Amniotic epithelial cell (primary cell): ENCODE measurements at regions not wholly inside any gene's neighbourhood (a gene's known extent, or its start where the extent isn't known, plus 50 kb on each side); places are given as distances from the start of the nearest gene placed in this dataset.
A peak's percentile ranks its signal among the peaks of the same experiment; 100 is the strongest.

Source experiments
- DNase-seq: peaks from one replicate; pipeline ENCODE4 v3.0.0-alpha.2; 2010; ENCODE audit warnings: low read depth

DNA sequence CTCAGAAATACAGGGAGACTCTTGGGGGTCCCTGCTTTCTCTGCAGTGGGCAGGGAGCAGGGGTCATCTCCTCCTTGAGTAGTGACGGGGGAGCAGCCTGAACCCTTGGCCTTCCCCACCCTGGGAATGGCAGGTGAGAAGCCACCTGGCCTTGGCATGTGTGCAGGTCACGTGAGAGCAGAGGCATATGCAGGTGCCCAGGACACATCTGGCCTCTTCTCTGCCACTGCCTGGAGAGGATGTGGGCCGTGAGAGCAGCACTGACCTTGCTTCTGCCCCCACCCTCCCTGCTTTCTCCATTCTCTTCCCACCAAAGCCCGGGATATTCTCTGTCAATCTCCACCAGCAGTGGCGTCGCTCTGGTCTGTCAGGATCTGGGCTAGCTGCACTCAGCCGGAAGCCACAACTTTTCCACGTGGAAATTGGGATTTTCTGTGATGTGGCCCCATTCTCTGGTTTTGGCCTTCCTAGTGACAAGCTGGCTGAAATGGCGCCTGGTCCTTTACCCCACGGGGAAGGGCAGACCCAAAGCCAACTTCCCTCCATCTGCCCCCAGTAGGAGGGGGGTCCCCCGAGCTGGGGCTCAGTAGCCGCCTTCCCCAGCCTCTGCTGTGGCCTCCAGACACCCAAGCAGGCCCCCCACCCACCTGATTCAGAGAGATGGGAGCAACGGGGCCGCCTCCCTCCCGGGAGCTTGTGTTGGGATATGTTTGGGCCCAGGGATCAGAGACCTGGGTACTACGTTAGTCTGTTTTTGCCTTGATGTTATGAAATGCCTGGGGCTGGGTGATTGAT is 70.4 kb upstream of the FCN1 start:
- no peak for DNase-seq

DNA sequence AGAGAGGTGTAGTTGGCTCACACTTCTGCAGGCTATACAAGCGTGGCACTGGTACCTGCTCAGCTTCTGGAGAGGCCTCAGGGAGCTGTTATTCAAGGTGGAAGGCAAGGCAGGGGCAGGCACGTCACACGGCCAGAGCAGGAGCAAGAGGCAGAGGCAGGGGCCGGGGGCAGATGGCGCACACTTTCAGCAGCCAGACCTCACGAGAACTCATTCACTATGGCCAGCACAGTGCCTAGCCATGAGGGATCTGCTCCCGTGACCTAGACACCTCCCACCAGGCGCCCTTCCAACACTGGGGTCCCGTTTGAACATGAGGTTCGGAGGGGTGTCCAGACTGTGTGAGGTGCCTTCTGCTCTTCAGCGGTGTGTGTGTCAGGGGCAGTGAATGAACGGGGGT is 71.0 kb upstream of the FCN1 start:
- no peak for DNase-seq

DNA sequence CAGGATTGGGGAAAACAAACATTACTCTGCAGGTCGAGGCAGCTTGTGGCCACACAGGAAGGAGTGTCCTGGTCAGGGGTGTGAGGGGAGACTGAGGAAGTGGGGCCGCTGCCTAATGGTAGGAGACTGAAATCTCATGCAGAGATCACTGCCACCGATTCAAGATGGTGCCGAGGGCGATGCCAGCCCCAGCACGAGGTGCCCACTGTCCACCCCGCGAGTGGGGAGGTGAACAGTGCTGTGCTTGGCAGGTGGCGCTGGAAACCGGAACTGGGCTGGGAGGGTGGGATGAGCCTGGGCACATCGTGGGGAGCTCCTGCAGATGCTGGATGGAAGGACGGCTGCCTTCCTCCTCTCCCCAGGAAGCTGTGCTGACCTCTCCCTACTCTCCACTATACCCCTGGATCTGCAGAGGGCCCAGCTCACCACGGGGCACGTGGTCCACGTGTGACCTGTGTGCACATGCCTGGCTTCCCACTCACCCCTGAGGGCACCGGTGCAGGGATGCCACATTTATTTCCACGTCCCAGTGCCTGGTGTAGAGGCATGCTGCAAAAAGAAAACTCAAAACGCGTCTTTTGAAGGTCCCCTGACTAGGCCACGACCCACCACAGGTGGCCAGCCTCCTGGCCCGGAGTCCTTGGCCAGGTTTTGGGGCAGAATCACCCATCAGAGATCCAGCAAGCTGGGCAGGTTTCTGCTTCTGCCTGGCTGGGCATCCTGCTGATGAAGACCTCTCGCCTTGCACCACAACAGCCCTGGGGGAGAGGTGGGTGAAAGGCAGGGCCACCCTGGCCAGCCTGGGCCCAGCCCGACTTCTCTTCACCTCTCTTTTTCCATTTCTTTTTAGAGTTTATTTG is 71.7 kb upstream of the FCN1 start:
- no peak for DNase-seq

DNA sequence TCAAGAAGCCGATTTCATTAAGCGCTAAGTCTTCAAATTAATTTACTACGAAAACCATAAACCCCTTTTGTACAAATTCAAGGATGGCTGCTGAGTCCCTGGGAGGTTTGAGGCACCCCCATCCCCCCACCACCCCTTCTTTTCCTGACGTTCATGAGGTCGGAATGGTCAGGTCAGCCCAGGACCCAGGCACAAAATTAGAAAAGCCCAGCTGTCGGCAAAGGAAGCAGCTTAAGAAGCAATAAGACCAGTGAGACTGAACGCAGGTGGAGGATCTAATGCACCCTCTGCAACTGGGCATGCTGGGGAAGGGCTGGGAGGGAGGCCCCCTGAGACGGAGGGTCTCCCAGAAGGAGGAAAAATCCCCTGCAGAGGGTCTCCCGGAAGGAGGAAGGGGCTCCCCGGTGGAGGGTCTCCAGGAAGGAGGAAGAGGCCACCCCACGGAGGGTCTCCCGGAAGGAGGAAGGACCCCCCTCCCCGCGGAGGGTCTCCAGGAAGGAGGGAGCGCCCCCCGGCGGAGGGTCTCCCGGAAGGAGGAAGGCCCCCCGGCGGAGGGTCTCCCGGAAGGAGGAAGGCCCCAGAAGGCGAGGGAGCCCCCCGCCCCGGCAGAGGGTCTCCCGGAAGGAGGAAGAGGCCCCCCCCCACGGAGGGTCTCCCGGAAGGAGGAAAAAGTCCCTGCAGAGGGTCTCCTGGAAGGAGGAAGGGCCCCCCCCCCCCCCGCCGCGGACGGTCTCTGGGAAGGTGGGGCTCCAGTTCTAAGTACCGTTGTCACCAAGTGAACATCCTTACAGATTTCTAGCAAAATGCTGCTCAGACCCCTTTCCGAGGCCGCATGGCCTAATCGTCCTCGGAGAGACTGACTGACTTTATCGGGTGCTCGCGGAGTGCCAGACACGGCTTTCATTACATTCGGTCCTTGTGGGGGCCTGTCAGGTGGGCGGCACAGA is 74.4 kb upstream of the FCN1 start:
- no peak for DNase-seq

DNA sequence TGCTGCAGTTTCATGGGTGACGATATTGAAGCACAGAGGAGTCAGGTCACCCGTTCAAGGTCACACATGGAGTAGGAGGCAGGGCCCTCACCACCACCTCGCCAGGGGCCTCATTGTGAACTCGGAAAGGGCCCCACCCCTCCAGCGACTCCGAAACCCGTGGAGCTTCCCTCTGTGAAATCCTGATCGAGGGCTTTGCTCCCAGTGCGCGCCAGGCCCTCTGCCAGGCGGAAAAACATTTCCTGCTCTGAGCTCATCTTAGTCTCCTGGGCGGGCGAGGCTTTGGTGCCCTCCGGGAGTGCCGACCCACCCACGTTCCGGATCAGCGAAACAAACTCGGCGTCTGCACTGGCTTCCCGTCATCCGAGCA is 75.0 kb upstream of the FCN1 start:
- DNase-seq: no peak

DNA sequence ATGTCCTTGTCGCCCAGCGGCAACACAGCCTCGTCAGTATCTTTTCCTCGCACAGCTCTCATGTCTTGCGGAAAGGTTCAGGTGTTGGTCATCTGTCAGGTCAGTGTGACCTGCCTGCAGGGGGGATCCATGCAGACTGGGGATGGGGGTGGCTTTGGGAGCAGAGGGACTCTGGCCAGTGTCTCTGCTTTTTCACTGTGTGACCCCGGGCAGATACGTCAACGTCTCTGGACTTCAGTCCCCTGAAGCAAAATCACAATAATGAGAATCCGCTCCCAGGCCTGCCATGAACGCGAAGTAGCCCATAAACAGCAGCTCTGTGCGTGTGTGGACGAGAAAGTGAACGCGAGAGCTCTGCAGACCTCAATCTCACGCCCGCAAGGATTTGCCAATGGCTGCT is 75.7 kb upstream of the FCN1 start:
- no peak for DNase-seq

DNA sequence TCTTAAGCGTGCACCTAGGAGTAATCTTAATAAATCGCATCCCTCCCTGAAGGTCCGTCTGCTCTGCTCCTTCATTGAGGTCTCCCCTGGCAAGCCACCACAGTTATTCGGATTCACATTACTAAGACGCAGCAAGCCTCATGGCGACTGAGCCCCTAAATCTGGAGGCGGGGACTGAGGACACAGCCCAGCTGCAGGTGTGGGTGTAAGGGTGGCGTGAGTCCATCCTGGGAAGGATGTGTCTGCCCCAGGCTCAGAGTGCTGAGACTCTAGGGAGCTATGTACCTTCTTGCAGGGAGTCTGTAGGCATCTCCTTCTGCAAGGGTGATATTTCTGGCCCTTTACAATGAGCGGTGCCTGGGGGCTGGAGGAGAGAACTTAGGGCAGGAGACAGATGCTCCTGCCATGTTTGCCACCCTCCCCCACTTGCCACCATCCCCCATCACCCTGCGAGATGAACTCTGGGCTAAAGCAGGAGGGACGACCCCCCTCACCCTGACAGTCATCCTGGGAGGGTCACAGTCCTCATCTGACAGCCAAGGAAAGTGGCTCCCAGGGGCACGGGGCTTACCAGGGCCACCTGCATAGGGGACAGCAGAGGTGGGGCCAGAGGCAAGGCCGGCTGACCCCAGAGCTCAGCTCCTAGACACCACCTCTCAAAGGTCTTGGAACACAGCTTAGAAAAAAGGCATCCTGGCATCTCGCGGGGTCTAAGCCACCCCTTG is 76.4 kb upstream of the FCN1 start:
- DNase-seq: no peak

DNA sequence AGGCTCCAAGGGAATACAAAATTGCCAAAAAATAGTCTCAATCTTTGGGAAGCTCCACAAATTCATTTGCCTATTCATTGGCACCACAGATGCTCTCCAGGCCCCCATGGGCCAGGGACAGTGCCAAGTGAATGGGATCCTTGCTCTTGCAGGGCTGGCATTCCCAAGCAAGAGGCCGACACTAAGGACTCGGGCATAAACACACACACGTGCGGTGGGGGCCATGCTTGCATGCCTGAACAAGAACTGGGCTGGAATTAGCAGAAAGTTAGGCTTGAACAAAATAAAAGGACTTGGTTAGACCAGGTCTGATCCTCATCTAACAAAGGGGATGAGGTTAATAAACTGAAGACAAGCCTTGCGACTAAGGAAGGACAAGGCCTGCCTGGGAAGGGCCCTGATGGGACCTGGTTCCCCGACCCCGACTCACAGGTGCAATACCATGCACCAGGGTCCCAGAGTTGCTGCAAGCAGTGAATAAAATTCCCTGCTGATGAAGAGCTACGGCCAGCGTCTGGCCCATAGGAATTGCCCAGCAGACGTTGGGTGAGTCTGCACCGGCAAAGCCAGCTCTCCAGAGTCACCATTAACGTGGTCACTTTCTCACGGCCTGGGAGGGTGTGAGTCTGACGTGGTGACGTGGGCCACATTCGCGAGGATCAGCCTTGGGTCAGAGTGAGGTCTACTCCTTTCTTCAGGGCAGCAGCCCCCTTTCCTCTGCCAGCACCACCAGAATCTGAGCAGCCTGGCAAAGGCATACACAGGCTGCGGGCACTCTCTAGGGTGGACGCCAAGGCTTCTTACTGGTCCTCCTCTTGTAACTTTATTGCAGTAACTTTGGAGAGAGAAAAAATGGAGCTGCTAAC is 77.4 kb upstream of the FCN1 start:
- DNase-seq: no peak

DNA sequence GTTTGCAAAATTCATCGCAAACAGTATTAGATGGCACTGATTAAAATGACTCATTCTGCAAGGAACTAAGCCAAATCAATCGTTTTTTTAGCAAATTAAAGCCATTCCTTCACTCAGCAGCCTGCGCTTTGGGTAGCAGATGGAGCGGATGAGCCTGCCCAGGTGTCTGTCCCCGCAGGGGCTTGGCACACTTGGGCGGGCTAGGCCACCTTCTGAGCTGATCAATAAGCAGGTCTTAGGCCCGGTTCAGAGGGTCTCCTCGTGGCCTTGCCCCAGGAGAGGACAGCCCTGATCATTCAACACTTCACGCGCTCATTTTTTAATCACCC is 78.0 kb upstream of the FCN1 start:
- no peak for DNase-seq

DNA sequence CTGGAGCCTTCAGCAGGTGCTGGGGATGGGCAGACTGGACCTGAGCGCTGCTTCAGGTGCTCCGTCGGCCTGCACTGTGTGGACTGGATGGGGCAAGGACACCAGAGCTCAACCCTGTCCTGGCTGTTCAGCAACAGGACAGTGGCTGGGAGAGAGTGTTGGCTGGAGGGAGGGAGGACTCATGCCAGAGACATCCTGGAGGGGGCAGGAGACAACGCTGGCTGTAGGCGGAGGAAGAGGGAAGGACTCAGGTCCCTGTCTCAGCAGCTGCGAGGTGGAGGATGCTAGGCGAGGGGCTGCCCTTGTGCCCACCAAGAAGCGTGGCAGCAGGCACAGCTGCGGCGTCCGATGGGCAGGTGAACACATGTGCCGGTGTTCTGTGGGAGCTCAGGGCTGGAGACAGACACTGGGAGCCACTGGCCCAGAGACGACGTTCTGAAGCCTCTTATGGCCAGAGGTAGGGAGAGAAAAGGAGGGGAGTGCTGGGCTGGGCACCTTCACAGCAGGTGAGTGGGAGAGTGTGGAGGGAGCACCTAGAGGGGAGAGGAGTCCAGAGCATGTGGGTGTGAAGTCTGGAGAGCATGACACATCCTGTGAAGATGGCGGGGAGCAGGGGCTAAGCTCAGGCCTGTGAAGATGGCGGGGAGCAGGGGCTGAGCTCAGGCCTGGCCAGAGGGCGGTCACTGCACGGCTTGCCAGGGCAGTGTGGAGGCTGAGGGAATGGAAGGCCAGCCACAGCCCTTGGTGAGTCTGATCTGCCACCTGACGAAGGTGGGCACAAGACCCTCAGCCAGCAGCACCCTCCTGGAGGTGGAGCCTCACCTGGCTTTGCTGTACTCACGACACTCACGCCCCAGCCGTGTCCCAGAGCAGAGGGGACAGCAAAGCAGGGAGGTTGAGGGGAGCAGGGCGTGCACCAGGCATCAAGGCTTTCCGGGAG is 79.1 kb upstream of the FCN1 start:
- DNase-seq: no peak

DNA sequence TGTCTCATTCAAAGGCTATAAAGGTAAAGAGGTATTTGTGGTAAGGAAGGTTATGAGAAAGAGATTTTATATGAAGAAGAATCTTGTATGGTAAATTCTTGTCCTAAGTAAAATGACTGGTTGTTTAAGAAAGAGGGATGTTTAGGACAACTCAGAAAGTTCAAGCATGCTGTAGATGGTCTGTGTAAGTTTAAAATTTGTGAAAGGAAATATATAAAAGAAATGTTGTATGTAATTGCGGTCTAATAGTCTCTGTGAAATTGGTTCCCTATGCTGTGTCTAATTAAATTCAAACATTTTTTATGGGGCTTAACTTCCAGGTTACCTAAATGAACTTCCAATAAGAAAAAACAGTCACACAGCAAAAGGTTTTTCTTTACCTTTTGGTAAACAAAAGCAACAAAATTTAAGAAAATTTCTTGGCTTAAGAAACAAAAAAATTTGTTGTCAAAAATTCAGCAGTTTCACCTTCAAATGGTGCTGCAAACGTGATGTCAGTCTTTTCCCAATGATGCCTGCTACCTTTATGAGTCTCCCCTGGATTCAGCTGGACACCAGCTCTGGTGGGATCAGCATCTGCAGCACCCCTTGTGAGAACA is 83.0 kb upstream of the FCN1 start:
- DNase-seq: peak; percentile 2

DNA sequence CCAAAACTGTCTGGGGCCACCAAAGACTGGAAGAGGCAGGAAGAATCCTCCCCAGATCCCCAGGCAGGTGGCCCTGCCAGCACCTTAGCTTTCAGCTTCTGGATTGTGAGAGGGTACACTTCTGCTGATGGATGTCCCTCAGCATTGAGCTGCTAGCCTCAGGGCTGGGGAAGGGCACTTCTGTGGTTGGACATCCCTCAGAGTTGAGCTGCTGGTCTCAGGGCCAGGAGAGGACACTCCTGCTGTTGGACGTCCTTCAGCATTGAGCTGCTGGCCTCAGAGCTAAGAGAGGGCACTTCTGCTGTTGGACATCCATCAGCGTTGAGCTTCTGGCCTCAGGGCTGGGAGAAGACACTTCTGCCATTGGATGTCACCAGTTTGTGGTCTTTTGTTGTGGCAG is 83.8 kb upstream of the FCN1 start:
- DNase-seq: no peak

DNA sequence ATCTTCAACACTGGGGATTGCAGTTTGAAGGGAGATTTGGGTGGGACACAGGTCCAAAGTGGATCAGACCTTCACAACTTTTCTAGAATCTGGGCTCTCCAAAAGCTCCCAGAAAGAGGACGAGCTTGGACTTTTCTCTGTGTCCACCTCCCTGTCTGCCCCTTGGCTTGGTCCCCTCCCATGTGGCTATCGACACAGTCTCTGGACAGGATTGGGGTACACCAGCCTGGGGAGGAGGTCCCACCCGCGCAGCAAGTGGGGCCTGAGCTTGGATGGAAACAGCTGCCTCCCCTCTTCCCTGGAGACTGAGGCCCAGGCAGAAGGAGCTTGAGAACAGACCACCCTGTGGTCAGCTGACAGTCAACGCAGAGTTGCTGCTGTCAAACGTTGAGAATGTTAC is 84.6 kb upstream of the FCN1 start:
- DNase-seq: no peak

DNA sequence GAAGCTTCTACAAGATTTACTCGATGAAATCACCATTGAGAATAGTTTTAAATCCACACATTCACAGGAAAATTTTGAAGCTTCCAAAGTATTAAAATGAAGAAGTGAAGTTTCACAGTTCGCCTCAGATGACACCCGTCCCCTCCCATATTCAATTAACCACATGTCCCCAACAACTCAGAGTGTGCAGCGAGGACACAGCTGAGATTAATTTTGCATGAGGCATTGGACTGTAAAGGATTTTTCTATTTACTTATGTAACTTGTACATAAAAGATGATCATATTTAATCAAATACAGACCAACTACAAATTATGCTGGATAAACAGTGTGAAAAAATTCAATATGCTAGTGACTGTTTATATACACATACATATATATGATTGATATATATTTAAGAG is 84.7 kb upstream of the OLFM1 start:
- no peak for DNase-seq

DNA sequence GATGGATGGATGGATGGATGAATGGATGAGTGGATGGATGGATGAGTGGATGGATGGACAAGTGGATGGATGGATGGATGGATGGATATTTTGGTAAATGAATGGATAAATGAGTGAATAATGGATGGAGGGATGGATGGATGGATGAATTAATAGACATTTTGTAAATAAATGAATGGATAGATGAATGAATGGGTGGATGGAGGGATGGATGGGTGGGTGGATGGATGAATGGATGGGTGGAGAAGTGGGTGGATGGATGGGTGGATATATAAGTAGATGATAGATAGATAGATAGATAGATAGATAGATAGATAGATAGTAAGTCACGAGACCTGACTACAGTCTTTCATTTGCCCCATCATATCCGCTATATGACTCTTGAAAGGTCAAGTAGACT is 82.7 kb upstream of the OLFM1 start:
- no peak for DNase-seq

DNA sequence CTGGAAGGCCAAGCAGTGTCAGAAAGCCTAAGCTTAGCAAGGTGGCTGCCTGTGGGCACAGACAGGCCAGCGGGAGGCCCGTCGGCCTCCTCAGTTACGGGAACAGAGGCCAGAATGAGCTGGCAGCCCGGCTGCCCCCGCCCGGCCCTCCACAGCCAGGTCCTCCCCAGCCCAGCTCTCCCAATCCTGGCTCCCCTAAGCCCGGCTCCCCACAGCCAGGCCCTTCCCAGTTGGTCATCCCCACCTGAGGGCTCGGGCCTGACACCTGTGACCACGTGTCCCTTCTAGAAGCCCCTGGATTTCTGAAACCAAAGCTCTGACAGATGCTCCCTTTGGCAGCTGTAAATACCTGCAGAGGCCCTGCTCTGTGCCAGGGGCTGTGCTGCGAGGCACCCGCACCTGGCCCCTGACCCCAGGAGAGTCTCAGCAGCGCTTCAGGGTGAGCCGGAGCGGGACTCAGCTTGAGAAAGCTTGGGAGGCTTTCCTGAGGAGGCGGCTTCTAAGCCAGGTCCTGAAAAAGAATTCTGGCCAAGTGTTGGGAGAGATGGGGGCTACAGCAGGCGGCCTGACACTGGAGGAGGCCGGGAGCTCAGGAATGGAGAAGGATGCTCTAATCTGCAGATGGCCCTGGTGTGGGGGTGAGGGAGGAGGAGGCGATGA is 80.4 kb upstream of the OLFM1 start:
- no peak for DNase-seq

DNA sequence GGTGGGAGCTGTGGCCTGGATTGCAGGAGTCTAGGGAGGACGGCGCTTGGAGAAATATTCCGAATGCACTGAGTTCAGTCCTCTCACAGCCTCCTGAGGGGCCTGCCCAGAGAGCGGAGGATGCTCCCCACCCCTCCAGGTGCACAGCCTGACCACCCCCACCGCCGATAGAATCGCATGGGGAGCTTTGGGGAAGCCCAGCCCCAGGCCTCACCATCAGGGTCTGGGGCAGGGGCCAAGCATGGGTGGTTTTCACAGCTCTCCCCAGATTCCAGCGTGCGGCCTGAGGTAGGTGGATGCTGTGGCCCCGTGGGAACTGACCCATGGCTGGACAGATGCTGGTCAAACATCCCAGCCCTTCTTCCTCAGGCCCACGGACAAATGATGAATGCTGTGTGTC is 79.9 kb upstream of the OLFM1 start:
- no peak for DNase-seq

DNA sequence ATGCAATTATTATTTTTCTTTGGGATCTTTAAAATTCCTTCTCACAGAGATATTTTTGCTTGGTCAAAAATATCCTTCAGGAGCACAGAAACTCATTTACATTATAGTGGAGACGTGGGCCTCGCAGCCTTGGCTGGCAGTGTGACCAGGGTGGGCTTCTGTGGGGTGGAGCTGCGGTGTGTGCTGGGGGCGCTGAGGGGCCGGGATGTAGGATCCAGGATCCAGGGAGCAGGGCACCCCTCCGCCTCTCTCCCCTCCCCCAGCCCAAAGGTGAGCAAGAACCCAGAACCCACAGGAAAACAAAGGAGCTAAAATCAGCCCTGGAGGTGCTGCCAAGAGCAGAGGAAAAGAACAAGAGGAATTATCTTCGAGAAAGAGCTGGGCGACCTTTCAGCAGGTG is 79.1 kb upstream of the OLFM1 start:
- no peak for DNase-seq

DNA sequence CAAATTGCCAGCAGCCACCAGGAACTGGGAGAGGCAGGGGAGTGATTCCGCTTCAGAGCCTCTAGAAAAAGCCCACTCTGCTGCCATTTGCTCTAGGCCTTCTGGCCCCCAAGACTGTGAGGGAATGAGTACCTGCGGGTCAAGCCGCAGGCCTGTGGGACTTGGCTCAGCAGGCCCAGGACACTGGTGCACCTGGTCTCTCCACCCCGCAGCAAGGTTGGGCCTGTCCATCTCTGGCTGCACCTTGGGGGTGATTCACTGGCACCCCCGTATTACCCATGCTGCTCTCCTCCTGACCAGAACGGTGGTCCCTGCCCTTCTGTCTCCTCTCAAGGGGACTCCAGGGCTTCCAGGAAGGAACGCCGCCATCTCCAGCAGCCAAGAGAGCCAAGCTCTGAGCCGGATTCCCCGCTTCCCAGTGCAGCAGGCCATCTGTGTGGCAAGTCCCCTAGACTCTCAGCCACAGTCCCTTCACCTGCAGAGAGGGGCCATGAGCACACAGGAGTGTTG is 78.4 kb upstream of the OLFM1 start:
- DNase-seq: no peak
